IPS-18a (cell line): ENCODE measurements at regions not wholly inside any gene's neighbourhood (a gene's known extent, or its start where the extent isn't known, plus 50 kb on each side); places are given as distances from the start of the nearest gene placed in this dataset.

Experiments used
- H3K27ac ChIP-seq: one replicate; pipeline ENCODE4 v1.5.1; 2013; ENCODE audit warnings: low read length
- H3K27me3 ChIP-seq: one replicate; pipeline ENCODE4 v1.6.1; 2013; ENCODE audit warnings: mild to moderate bottlenecking, low read length; ENCODE audit not compliant: control insufficient read depth, insufficient read depth
- H3K36me3 ChIP-seq: one replicate; pipeline ENCODE4 v1.6.1; 2013; ENCODE audit warnings: low read depth, low read length; ENCODE audit not compliant: control insufficient read depth
- H3K4me1 ChIP-seq: one replicate; pipeline ENCODE4 v1.6.1; 2013; ENCODE audit warnings: low read depth, low read length; ENCODE audit not compliant: control insufficient read depth
- H3K4me3 ChIP-seq: one replicate; pipeline ENCODE4 v1.5.1; 2013; ENCODE audit warnings: low read length
- H3K9ac ChIP-seq: one replicate; pipeline ENCODE4 v1.6.1; 2013; ENCODE audit warnings: mild to moderate bottlenecking, low read length, moderate library complexity
- H3K9me3 ChIP-seq: one replicate; pipeline ENCODE4 v1.6.1; 2013; ENCODE audit warnings: low read depth, low read length; ENCODE audit not compliant: control insufficient read depth

DNA sequence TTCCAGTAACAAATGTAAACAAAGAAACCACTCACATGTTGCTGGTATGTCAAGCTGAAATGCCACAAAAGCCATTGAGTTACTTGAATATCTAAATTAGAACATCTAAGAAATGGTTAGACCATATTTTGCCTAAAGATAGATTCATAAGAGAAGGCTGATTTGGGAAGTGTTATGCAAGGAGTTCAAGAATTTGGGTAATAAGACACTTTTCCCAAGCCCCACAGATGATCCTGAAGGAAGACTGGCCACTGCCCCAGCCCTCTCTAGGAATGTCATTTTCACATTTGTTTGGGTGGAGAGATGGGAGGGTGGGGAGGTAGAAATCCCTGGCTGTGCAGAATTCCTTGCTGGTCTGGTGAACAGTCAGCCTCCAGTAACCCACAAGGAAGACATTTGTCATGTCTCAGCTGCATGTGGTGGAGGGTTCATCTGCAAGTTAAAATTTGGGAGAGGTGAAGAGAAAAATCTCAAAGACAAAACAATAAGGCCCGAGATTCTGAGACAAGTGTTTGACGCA is 427.2 kb upstream of the KLF6 start:
- H3K27me3 ChIP-seq = no peaks in the 10 kb centered on the region
- no peak overlapping the region for H3K9ac ChIP-seq
- H3K27ac ChIP-seq = no peak overlapping the region

DNA sequence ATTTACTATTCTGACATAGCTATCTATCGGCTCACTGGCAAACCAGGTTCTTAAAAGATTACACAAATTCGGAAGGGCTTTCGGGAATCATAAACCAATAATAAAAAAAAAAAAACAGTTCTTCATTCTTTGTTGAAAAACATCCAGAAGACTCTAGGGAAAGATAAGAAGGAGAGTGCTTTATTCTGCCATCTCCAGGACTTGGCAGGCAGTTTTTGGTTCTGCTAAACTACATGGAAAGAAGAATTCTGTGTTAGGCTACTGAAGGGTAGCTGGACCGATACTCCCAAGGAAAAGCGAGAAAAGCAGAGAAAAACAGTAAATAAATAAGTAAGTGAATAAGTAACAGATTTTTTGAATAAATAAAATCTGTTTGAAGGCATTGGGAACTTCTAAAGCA is 423.5 kb upstream of the KLF6 start:
- Histone ChIP-seq H3K9me3 (no peaks in the 10 kb centered on the region), H3K27ac (no peak overlapping the region), H3K36me3 (no peaks in the 10 kb centered on the region), H3K27me3 (no peaks in the 10 kb centered on the region), H3K9ac (no peak overlapping the region), H3K4me1 (no peaks in the 10 kb centered on the region), H3K4me3 (no peak overlapping the region)

More for the DNA sequence above, 427.2 kb upstream of the KLF6 start:
- Histone ChIP-seq H3K9me3 (no peaks in the 10 kb centered on the region), H3K4me3 (no peak overlapping the region), H3K36me3 (no peaks in the 10 kb centered on the region), H3K4me1 (peaks cover 15% of the 10 kb centered on the region)

DNA sequence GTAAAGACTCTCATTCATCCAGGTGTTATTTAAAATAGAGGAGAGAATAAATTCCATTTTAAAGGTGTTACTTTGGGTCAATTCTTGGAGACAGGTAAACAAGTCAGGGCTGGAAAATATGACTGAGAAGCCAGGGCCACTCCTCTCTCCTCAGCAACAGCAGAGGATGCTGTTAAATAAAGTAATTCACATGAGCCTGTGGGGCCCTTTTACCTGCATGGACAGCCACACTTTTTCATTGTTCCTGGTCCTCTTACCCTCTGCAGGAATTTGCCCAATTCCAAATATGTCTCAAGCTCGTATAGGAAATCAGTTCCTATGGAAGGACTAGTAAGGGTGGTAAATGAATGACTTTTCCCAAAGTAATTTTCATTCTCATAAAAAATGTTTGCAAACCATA is 420.1 kb upstream of the KLF6 start:
- H3K27ac ChIP-seq = no peak overlapping the region
- H3K36me3 ChIP-seq = no peaks in the 10 kb centered on the region
- no peaks in the 10 kb centered on the region for H3K9me3 ChIP-seq
- no peaks in the 10 kb centered on the region for H3K27me3 ChIP-seq
- H3K4me1 ChIP-seq = no peaks in the 10 kb centered on the region
- no peak overlapping the region for H3K4me3 ChIP-seq
- H3K9ac ChIP-seq = no peak overlapping the region

DNA sequence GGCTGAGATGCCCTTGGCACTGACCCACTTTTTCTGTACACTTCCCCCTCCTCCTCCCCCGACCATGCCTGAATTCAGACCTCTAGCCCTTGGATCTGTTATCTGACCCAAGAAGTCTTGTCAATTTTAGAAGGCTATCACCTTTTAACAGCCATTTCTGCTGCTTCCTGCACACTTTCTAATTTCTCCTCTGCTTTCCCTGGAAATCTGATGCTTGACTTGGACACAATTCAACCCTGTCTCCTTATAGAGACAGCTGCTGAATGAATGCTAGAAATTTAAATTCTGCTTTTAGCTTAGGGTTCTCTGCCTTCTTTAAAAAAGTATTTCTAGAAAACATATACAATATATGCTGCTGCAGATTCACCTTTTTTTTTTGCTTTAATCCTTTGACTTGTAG is 417.9 kb upstream of the KLF6 start:
- Histone ChIP-seq H3K27me3 (no peaks in the 10 kb centered on the region), H3K27ac (no peak overlapping the region), H3K36me3 (no peaks in the 10 kb centered on the region), H3K9me3 (no peaks in the 10 kb centered on the region), H3K9ac (no peak overlapping the region), H3K4me1 (no peaks in the 10 kb centered on the region), H3K4me3 (no peak overlapping the region)

DNA sequence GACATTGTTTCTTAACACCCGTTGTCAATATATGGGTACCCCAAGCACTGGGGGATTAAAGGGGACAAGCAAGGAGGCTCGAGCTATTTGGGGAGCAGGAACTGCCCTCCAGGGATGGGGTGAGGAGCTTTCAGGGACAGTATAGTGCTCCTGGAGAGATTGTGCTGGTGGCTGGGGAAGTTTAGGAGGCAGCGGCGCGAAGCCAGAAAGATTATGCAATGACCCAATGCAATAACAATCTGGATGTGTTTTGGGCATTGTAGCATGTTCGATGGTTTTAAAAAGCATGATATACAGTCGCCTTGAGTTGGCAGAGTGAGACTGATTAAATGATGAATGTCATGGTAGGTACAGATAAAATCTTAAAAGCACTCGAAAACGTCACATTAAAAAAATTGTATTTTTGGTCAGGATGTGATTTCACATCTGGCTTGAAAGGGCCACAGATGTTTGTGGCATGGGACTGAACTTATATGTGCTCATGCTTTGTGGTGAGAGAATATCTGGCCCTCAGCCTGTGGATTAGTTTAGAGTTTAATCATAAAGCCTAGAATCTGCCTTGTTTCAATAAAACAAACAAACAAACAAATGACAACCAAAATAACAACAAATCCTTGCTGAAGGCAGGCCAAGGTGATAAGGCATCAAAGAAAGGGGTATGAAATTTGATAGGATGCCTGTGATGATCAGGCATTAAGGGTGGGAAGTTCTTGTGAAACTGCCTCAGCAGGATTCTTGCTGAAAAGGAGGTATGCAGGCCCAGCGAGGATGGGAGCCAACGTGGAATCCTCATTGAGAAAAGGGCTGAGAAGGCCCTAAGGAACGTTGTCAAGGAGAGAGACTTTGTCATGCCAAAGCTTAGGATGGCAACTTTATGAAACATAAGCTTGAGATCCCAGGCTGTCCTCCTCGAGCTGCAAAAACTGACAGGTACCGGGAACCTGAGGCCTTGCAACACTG is 417.1 kb upstream of the KLF6 start:
- H3K9ac ChIP-seq = no peak overlapping the region
- no peaks in the 10 kb centered on the region for H3K36me3 ChIP-seq
- H3K27me3 ChIP-seq = no peaks in the 10 kb centered on the region
- H3K27ac ChIP-seq = no peak overlapping the region
- H3K9me3 ChIP-seq = no peaks in the 10 kb centered on the region
- no peaks in the 10 kb centered on the region for H3K4me1 ChIP-seq
- no peak overlapping the region for H3K4me3 ChIP-seq

DNA sequence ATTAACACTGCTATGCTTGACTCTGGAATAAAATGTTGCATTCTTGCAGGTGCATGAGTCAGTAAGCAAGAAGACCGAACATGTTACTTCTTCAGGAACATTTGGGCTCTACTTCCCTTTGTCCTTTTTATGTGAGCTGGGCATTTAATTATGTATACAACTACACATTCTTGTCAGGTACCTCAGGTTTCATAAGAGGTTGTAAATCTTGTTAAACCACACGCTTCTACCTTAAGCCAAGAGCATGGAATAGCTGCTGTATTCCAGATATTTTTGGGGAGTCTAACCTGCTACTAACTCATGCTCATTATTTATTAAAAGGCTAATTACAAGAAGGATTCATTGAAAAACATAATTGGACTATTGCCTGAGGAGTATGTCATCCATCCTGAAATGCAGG is 414.2 kb upstream of the KLF6 start:
- Histone ChIP-seq H3K4me1 (no peaks in the 10 kb centered on the region), H3K4me3 (no peak overlapping the region), H3K27me3 (no peaks in the 10 kb centered on the region), H3K9ac (no peak overlapping the region), H3K9me3 (no peaks in the 10 kb centered on the region), H3K27ac (no peak overlapping the region), H3K36me3 (no peaks in the 10 kb centered on the region)

DNA sequence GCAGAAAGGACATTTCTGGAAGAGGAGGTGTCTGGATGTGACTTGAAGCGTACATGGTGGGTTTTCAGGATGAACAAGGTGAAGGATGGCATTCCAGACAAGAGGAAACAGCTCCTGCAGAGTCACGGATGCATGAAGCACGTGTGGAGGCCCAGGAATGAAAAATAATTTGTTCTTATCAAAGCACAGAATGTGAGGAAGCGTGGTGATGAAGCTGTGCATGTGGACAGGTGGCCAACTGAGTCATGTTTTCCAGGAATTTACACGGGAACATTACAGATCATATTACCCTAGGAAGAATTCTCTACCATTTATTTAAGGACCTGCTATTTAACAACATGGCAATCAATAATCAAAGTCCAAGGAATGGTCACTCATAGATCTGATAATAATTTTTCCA is 413.2 kb upstream of the KLF6 start:
- no peaks in the 10 kb centered on the region for H3K27me3 ChIP-seq
- H3K27ac ChIP-seq = no peak overlapping the region
- H3K9me3 ChIP-seq = no peaks in the 10 kb centered on the region
- H3K4me1 ChIP-seq = no peaks in the 10 kb centered on the region
- H3K36me3 ChIP-seq = no peaks in the 10 kb centered on the region
- no peak overlapping the region for H3K9ac ChIP-seq
- H3K4me3 ChIP-seq = no peak overlapping the region

DNA sequence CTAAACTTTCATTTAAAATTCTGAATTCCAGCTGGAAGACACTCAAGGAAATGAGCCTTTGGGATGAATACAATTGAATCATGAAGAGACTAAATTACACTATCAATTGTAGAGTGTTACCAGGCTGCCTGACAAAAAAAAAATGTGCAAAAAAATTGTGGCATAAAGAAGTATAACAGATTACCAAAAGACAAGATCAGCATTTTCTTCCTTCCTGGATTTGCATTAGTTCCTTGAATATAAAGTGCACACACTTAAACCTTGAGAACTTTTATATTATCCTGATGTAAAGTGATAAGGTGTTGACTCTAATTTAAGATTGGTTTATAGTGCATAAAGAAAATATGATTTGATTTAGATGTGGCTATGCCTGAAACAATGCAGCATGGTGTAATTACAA is 412.7 kb upstream of the KLF6 start:
- H3K9me3 ChIP-seq = no peaks in the 10 kb centered on the region
- H3K9ac ChIP-seq = no peak overlapping the region
- no peak overlapping the region for H3K27ac ChIP-seq
- no peaks in the 10 kb centered on the region for H3K36me3 ChIP-seq
- no peaks in the 10 kb centered on the region for H3K27me3 ChIP-seq
- H3K4me3 ChIP-seq = no peak overlapping the region
- H3K4me1 ChIP-seq = no peaks in the 10 kb centered on the region

DNA sequence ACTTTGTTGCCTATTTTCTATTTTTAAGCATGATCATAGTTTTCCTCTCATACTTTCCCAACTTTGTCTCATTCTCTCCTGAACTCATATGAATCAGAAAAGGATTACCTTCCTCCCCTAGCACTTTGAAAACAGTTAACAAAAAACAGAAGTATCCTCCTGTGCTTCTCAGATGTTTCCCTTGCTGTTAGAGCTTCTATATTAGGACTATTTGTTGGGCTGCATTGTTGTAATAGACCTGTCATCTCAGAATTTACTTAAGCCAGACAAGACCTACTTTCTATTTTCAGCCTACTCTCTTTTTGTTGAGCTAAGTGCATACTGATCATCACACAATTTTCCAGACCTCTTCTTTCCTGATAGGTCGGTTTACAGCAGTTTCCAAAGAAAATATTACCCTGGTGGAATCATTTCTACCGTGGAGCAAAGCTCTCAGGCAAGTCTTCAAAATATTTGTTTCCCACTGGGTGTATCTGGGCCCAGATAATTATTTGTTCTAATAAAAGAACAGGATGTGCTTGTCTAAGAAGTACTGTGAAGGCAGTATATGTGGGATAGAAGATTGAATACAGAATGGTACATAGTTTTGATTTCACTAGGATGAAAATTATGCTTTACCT is 411.9 kb upstream of the KLF6 start:
- H3K36me3 ChIP-seq = no peaks in the 10 kb centered on the region
- no peak overlapping the region for H3K9ac ChIP-seq
- H3K4me1 ChIP-seq = no peaks in the 10 kb centered on the region
- H3K4me3 ChIP-seq = no peak overlapping the region
- H3K27me3 ChIP-seq = no peaks in the 10 kb centered on the region
- no peak overlapping the region for H3K27ac ChIP-seq
- no peaks in the 10 kb centered on the region for H3K9me3 ChIP-seq

DNA sequence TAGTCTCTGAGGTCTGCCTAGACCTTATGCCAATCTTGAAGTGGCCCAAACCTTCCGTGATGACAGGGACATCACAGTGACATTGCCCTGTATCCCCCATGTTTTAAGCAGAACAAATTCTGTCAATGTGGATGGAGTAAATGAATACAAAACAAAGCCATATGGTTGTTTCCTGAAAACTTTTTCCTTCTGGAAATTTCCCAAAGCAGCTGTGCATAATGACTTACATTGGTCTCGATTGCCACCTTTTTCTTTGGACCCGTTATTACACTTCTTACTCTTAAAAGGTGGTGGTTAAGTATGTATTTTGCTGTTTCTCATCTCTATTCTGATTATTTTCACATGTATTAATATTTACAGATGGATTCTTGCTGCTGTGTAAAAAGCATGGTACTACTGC is 411.2 kb upstream of the KLF6 start:
- no peaks in the 10 kb centered on the region for H3K36me3 ChIP-seq
- no peaks in the 10 kb centered on the region for H3K27me3 ChIP-seq
- no peak overlapping the region for H3K4me3 ChIP-seq
- no peaks in the 10 kb centered on the region for H3K9me3 ChIP-seq
- H3K9ac ChIP-seq = no peak overlapping the region
- no peaks in the 10 kb centered on the region for H3K4me1 ChIP-seq
- no peak overlapping the region for H3K27ac ChIP-seq

DNA sequence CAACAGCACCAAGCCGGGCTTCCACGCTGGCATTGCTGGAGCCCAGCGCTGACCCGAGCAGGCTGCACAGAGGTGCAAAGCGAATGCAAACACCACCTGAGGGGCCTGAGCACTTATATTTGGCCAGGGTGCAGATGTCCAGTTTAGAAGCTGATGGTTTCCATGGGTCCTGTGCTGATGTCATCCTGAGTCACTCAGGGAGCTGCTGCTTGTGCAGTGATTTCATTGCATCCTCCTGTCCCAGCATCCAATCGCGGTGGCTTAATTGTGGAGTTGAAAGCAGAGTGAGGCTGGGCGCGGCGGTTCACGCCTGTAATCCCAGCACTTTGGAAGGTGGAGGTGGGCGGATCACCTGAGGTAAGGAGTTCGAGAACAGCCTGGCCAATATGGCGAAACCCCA is 410.2 kb upstream of the KLF6 start:
- H3K4me1 ChIP-seq = no peaks in the 10 kb centered on the region
- H3K9me3 ChIP-seq = no peaks in the 10 kb centered on the region
- H3K4me3 ChIP-seq = no peak overlapping the region
- no peak overlapping the region for H3K9ac ChIP-seq
- H3K27ac ChIP-seq = no peak overlapping the region
- H3K36me3 ChIP-seq = no peaks in the 10 kb centered on the region
- no peaks in the 10 kb centered on the region for H3K27me3 ChIP-seq

DNA sequence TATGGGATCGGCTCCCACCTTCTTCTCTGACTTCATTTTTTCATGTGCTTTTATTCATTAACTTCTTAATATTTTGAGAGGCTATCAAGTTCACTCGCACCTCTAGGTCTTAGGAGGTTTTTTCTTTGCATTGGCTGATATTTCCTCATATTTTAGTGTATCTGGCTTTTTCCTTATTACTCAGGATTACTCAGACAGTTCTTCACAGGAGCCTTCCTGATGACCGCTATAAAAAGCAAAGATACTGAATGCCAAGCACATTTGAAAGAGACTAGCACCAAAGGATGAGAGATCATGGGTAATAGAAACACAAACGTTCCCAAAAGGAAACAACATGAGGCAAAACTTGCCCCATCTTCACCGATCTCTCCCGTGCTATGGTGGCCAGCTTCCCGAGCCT is 409.2 kb upstream of the KLF6 start:
- Histone ChIP-seq H3K9ac (no peak overlapping the region), H3K27me3 (no peaks in the 10 kb centered on the region), H3K27ac (no peak overlapping the region), H3K4me3 (no peak overlapping the region), H3K4me1 (no peaks in the 10 kb centered on the region), H3K36me3 (no peaks in the 10 kb centered on the region), H3K9me3 (no peaks in the 10 kb centered on the region)
